Kidney epithelial cell (primary cell): ENCODE measurements at regions not wholly inside any gene's neighbourhood (a gene's known extent, or its start where the extent isn't known, plus 50 kb on each side); places are given as distances from the start of the nearest gene placed in this dataset.
"Not testable (repeated sequence)": the region's sequence is repeated elsewhere in the genome, so short reads cannot be mapped to it uniquely, and the experiment has no call there.

Experiments
- DNase-seq: peaks from one replicate; pipeline ENCODE4 v3.0.0-alpha.2; 2010; ENCODE audit warnings: low read depth
- H3K27me3 ChIP-seq: 2 replicates; pipeline ENCODE4 v1.6.0; 2011; ENCODE audit warnings: low read length; ENCODE audit not compliant: control insufficient read depth, insufficient read depth
- H3K36me3 ChIP-seq: 2 replicates; pipeline ENCODE4 v1.5.1; 2011; ENCODE audit warnings: low read length; ENCODE audit not compliant: control insufficient read depth, insufficient read depth
- H3K4me3 ChIP-seq: 2 replicates; pipeline ENCODE4 v1.5.1; 2011; ENCODE audit warnings: low read depth, mild to moderate bottlenecking, control low read depth, low read length
- TF ChIP-seq, protein P1 (sequence below): IDR thresholded peaks from 2 replicates; pipeline ENCODE4 v1.5.1; 2011; ENCODE audit warnings: mild to moderate bottlenecking, moderate library complexity, low read length, control low read depth, inconsistent platforms; ENCODE audit not compliant: insufficient read depth, poor library complexity, severe bottlenecking

DNA sequence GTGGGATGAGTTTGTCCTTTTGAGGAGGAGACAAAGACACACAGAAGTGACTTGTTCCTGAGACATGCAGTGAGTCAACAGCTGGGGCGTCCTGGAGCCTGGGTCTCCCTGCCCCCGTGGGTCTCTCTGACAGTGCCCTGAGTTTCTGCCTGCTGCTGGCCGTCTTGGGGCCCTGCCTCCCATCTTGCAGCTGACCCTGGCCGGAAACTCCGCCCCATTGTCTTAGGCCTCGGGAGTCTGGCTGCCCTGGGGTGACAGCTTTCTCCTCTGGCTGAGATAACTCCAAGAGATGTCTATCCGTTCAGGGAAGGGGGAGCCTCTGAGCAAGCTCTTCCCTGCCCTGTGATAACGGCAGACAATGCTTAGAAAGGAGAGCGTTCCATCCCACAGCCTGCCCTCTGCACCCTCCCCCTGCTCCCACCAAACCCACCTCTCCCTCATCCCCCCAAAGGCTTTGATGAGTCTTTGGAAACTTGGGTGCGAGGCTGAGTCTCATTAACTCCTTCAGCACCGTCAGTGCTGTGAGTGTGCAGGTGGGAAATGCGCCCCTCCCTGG is 69.5 kb upstream of the PODXL start:
- Histone ChIP-seq H3K36me3 (peaks cover 1% of the 10 kb centered on the region), H3K27me3 (no peaks in the 10 kb centered on the region), H3K4me3 (no peak overlapping the region)
- DNase-seq = peak; percentile 58
- TF ChIP-seq, protein P1, sequence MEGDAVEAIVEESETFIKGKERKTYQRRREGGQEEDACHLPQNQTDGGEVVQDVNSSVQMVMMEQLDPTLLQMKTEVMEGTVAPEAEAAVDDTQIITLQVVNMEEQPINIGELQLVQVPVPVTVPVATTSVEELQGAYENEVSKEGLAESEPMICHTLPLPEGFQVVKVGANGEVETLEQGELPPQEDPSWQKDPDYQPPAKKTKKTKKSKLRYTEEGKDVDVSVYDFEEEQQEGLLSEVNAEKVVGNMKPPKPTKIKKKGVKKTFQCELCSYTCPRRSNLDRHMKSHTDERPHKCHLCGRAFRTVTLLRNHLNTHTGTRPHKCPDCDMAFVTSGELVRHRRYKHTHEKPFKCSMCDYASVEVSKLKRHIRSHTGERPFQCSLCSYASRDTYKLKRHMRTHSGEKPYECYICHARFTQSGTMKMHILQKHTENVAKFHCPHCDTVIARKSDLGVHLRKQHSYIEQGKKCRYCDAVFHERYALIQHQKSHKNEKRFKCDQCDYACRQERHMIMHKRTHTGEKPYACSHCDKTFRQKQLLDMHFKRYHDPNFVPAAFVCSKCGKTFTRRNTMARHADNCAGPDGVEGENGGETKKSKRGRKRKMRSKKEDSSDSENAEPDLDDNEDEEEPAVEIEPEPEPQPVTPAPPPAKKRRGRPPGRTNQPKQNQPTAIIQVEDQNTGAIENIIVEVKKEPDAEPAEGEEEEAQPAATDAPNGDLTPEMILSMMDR = peak; percentile 11

DNA sequence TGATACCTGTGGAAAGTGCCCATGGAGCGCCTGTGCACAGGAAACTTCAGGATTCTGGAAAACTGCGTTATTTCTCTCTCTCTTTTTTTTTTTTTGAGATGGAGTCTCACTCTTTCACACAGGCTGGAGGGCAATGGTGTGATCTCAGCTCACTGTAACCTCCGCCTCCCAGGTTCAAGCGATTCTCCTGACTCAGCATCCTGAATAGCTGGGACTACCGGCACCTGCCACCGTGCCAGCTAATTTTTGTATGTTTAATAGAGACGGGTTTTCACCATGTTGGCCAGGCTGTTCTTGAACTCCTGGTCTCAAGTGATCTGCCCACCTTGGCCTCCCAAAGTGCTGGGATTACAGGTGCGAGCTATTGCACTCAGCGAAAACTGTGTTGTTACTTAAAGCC is 68.9 kb upstream of the PODXL start:
- DNase-seq, H3K4me3 ChIP-seq, H3K27me3 ChIP-seq, H3K36me3 ChIP-seq: not testable (repeated sequence)

DNA sequence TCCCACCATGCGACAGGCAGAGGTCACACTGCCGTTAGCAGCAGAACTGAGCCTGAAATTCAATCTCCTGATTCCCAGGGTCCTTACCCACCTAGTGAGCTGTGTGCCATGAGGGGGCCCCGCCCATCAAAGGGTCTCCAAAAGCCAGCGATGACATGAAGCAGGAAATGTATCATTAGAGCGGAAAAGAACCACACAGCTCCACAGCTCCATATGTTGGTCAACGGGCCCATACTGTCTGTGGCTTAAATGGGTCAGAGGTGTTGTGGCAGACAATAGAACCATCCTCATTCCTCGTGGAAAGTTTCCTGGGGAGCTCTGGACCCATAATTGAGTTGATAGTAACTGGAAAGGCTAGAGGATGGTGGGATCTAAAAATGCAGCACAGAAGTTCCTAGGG is 68.1 kb upstream of the PODXL start:
- no peak for DNase-seq

DNA sequence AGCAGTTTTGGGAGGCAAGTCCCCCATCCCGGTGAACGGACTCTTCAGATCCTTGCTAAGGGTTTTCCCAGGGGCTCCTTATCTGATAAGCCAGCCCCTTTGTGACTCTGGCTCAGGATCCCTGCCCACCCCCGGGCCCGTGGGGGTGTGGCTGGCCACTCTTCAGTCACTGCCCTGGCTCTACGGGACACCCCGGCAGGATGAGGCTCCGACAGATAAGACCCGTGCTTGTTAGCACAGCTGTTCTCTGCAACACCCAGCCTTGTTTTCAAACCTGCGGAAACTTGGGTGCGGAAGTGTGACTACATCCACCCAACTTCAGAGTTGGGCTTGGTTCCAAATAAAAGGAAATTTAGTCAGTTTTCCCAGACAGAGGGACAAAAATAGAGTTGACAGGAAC is 66.7 kb upstream of the PODXL start:
- H3K4me3 ChIP-seq = no peak overlapping the region
- no peaks in the 10 kb centered on the region for H3K27me3 ChIP-seq
- H3K36me3 ChIP-seq = peaks cover 1% of the 10 kb centered on the region
- no peak for DNase-seq
- TF ChIP-seq, protein P1 = no peak

More for the DNA sequence above, 68.1 kb upstream of the PODXL start:
- TF ChIP-seq, protein P1 = no peak
- peaks cover 1% of the 10 kb centered on the region for H3K36me3 ChIP-seq
- no peak overlapping the region for H3K4me3 ChIP-seq
- H3K27me3 ChIP-seq = no peaks in the 10 kb centered on the region

DNA sequence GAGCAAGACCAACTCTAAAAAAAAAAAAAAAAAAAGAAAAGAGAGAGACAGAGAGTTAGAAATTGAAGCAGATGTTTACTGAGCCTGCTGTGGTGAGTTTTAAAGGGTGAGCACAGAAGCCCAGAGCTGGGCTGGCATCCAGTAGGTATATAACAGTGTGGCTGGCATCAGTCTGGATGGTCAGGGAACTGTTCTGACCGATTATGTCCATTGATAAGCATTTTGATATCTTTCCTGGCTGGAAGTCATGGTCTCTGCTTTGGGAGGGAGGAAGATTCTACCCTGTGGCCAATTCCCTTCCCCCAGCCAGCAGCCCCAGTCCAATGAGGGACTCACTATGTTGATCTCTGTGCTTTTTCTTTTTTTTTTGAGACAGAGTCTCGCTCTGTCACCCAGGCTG is 65.2 kb upstream of the PODXL start:
- Histone ChIP-seq H3K27me3 (no peaks in the 10 kb centered on the region), H3K4me3 (no peak overlapping the region), H3K36me3 (peaks cover 1% of the 10 kb centered on the region)
- TF ChIP-seq, protein P1 = no peak
- no peak for DNase-seq

DNA sequence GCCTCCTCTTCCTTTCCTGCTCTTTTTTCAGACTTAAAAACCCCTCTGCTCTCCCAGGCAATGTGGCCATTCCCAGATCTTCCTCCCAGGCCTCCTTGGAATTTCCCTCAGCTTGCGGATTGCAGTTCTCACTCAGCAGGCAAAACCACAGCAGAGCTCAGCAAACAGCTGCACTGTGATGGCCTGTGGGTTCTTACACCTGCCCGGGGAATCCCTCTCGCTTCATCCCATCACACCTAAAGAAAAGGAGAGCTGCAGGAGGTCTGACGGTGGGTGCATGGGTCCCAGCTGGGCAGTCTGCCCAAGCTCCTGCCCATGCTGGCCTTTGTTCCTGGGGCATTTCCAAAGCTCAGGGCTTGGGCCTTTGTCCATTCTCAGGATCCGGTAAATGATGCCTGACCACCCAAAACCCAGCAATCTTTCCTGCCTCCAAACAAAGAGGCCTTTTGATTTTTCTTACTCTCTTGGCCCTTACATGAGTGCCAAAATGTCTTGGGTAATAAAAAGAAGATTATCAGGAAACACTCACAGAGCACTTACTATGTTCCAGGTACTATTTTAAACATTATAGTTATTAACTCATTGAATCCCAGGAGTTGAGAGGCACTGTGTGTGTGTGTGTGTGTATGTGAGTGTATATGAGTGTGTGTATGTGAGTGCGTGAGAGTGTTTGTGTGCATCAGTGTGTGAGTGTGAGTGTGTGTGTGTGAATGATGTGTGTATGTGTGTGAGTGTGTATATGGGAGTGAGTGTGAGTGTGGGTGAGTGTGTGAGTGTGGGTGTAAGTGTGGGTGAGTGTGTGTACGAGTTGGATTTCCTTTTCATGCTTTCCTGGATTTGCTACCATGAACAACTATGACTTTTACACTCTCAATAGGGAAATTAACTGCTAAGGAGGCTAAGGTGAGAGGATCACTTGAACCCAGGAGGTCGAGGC is 64.5 kb upstream of the PODXL start:
- no peak overlapping the region for H3K4me3 ChIP-seq
- H3K36me3 ChIP-seq = no peaks in the 10 kb centered on the region
- no peaks in the 10 kb centered on the region for H3K27me3 ChIP-seq
- peak; percentile 48 for DNase-seq
- TF ChIP-seq, protein P1 = no peak
